Activated T-helper 17 cell treated with anti-CD3 and anti-CD28 coated beads, Interleukin-2, amount 50 U/mL, for 72 hours (primary cell): ENCODE measurements at regions not wholly inside any gene's neighbourhood (a gene's known extent, or its start where the extent isn't known, plus 50 kb on each side); places are given as distances from the start of the nearest gene placed in this dataset.
"Not testable (repeated sequence)": the region's sequence is repeated elsewhere in the genome, so short reads cannot be mapped to it uniquely, and the experiment has no call there.

Experiments
- ATAC-seq: fragments of 150-1000 bp; cut with Tn5 transposase; replicated peaks from 2 replicates; pipeline ENCODE4 v1.10.0; 2021; ENCODE audit warnings: mild to moderate bottlenecking, moderate library complexity
- H3K27ac Mint-ChIP-seq: one replicate; pipeline ENCODE4 v1.8.0; 2022; ENCODE audit warnings: mixed read lengths
- H3K27me3 Mint-ChIP-seq: one replicate; pipeline ENCODE4 v1.8.0; 2022; ENCODE audit warnings: mixed read lengths
- H3K36me3 Mint-ChIP-seq: one replicate; pipeline ENCODE4 v1.8.0; 2022; ENCODE audit warnings: low read depth, mild to moderate bottlenecking, mixed read lengths
- H3K4me1 Mint-ChIP-seq: one replicate; pipeline ENCODE4 v1.8.0; 2022; ENCODE audit warnings: mixed read lengths
- H3K4me3 Mint-ChIP-seq: one replicate; pipeline ENCODE4 v1.8.0; 2022; ENCODE audit warnings: mild to moderate bottlenecking, mixed read lengths
- H3K9me3 Mint-ChIP-seq: one replicate; pipeline ENCODE4 v1.8.0; 2022; ENCODE audit warnings: mixed read lengths

- no peak overlapping the region for H3K4me3 Mint-ChIP-seq
- H3K27ac Mint-ChIP-seq: no peak overlapping the region
- no peaks in the 10 kb centered on the region for H3K36me3 Mint-ChIP-seq
- ATAC-seq: no peak
- no peaks in the 10 kb centered on the region for H3K9me3 Mint-ChIP-seq
- H3K27me3 Mint-ChIP-seq: no peaks in the 10 kb centered on the region
- no peaks in the 10 kb centered on the region for H3K4me1 Mint-ChIP-seq
Observed at GRCh38 chr5:107043665-107044064, 627.1 kb downstream of the EFNA5 start.

DNA sequence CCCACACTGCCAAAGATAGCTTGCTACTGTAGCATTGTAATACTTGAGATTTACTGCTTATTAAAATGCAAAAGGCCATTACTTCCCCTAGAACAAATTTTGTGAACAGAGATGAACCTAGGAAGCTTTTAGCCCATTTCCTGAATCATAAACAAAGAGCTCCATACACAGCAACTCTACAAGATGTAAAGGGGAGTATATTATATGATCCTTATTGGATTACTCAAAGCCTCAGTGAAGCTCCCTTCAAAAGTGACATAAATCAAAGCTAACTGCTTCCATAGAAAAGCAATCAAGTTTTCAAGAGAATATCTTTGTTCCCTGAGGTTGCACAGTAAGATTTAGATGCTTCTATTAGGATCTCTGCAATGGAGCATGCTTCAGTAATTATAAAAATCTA is 629.8 kb downstream of the EFNA5 start:
- H3K4me1 Mint-ChIP-seq: no peaks in the 10 kb centered on the region

DNA sequence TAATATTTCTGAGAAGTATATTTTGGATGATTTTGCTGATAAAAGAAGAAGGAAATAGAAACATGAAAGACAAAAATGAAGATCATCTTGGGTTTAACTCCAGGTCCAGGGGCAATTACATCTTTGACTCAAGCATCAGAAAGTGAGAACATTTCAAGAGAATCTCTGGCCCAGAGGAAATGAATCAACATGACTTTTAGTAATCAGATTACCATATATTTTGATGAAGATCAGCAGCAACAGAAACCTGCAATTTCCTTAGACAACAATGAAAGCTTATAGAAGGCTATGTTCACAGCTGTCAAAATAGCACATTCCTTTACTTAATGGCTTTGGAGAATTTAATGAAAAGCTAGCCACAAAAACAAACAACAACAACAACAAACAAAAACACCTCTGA is 638.1 kb downstream of the EFNA5 start:
- H3K27me3 Mint-ChIP-seq: no peaks in the 10 kb centered on the region
- ATAC-seq: no peak
- H3K4me1 Mint-ChIP-seq: no peaks in the 10 kb centered on the region
- H3K9me3 Mint-ChIP-seq: no peaks in the 10 kb centered on the region
- H3K36me3 Mint-ChIP-seq: no peaks in the 10 kb centered on the region
- no peak overlapping the region for H3K4me3 Mint-ChIP-seq
- no peak overlapping the region for H3K27ac Mint-ChIP-seq

More for the DNA sequence above, 629.8 kb downstream of the EFNA5 start:
- Mint-ChIP-seq H3K27me3 (no peaks in the 10 kb centered on the region), H3K36me3 (no peaks in the 10 kb centered on the region), H3K27ac (no peak overlapping the region), H3K9me3 (no peaks in the 10 kb centered on the region), H3K4me3 (no peak overlapping the region)
- ATAC-seq: no peak

GRCh38 chr5:107028938-107029337 is 641.8 kb downstream of the EFNA5 start:
- no peak overlapping the region for H3K27ac Mint-ChIP-seq
- H3K9me3 Mint-ChIP-seq: no peaks in the 10 kb centered on the region
- no peak overlapping the region for H3K4me3 Mint-ChIP-seq
- H3K27me3 Mint-ChIP-seq: no peaks in the 10 kb centered on the region
- ATAC-seq: no peak
- H3K36me3 Mint-ChIP-seq: no peaks in the 10 kb centered on the region
- no peaks in the 10 kb centered on the region for H3K4me1 Mint-ChIP-seq

DNA sequence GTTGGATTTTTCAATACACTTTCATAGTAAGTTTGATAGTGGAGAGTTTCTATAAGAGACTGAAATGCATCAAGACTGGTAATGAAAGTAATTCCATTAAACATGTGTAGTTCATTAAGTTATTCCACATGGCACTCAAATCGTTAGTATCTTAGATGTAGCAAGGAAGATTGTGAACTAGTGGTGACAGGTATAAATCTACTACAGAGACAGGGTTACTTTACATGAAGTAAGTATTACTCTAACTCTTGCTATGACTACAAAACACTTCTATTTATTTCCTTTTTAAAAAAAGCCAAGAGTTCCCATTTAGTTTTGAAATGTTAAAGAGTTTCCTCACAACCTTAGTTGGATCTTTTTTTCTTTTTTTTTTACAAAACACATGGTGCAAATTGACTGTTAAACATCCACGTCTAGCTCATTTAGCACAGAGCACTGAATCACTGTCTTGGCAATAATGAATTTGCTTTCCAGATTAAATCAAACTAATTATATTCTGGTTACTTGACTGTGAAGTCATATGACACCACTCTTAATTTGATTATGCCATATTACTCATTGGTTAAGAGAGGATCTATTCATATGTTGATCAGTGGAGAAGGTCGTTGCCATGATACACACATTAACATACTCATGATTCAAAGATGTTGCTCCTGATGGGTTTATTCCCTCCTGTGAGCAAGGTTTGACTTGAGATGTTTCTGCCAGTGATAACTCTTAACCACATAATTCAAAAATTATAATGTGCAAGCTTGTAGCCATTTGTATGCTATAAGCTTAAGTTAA is 644.8 kb downstream of the EFNA5 start:
- Mint-ChIP-seq H3K27ac (no peak overlapping the region), H3K4me3 (no peak overlapping the region), H3K36me3 (no peaks in the 10 kb centered on the region), H3K4me1 (no peaks in the 10 kb centered on the region), H3K9me3 (no peaks in the 10 kb centered on the region), H3K27me3 (no peaks in the 10 kb centered on the region)
- ATAC-seq: no peak

- Mint-ChIP-seq H3K27ac (no peak overlapping the region), H3K9me3 (no peaks in the 10 kb centered on the region), H3K36me3 (no peaks in the 10 kb centered on the region), H3K4me1 (no peaks in the 10 kb centered on the region), H3K4me3 (no peak overlapping the region), H3K27me3 (no peaks in the 10 kb centered on the region)
- no peak for ATAC-seq
Observed at GRCh38 chr5:107023732-107024131, 647.0 kb downstream of the EFNA5 start.

DNA sequence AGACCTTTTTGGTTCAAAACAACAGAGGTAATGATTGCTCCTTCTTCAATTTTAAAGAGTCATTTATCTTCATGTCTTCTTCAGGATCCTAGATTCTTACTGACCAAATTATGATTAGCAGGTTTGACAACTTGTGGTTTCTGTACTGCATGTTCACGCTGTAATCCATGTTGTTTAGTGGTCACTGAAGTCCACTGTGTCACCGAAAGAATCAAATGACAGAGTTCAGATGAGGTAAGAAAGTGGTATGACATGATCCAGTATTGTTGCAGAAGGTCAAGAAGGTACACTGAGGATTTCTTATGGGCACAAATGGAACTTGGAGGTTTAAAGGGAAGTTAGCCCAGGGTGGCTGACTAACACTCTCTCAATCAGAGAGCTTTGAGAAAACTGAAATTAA is 649.2 kb downstream of the EFNA5 start:
- Mint-ChIP-seq H3K4me3 (no peak overlapping the region), H3K4me1 (no peaks in the 10 kb centered on the region), H3K36me3 (no peaks in the 10 kb centered on the region), H3K27ac (no peak overlapping the region), H3K27me3 (no peaks in the 10 kb centered on the region), H3K9me3 (no peaks in the 10 kb centered on the region)
- ATAC-seq: no peak

- H3K9me3 Mint-ChIP-seq: no peaks in the 10 kb centered on the region
- no peak for ATAC-seq
- no peak overlapping the region for H3K4me3 Mint-ChIP-seq
Observed at GRCh38 chr5:107020626-107021025, 650.1 kb downstream of the EFNA5 start.

DNA sequence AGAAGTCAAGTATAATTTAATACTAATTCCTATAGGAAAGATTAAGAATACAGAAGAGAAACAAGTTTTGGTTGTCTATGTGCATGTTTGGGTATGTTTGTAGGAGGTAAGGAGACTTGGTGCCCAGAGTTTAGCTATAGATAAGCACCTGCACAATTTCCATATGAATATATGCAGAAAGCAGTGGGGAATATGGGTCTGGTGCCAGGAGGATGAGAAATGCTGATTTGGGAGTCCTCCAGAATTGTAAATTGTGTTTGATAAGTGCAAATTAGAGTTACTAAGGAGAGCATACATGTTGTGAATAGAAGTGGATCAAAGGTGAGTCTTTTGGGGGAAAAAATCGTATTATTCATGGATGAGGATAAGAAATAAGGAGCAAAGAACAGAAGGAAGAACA is 653.1 kb downstream of the EFNA5 start:
- Mint-ChIP-seq H3K27me3 (no peaks in the 10 kb centered on the region), H3K27ac (no peak overlapping the region), H3K4me3 (no peak overlapping the region), H3K9me3 (no peaks in the 10 kb centered on the region), H3K4me1 (no peaks in the 10 kb centered on the region), H3K36me3 (no peaks in the 10 kb centered on the region)
- ATAC-seq: no peak

More at GRCh38 chr5:107020626-107021025, 650.1 kb downstream of the EFNA5 start:
- Mint-ChIP-seq H3K27me3 (no peaks in the 10 kb centered on the region), H3K36me3 (no peaks in the 10 kb centered on the region), H3K27ac (no peak overlapping the region), H3K4me1 (no peaks in the 10 kb centered on the region)

GRCh38 chr5:107012371-107012770 is 658.4 kb downstream of the EFNA5 start:
- Mint-ChIP-seq H3K27ac (no peak overlapping the region), H3K36me3 (no peaks in the 10 kb centered on the region), H3K27me3 (no peaks in the 10 kb centered on the region), H3K4me3 (no peak overlapping the region), H3K4me1 (no peaks in the 10 kb centered on the region), H3K9me3 (peaks cover 8% of the 10 kb centered on the region)
- ATAC-seq: no peak

DNA sequence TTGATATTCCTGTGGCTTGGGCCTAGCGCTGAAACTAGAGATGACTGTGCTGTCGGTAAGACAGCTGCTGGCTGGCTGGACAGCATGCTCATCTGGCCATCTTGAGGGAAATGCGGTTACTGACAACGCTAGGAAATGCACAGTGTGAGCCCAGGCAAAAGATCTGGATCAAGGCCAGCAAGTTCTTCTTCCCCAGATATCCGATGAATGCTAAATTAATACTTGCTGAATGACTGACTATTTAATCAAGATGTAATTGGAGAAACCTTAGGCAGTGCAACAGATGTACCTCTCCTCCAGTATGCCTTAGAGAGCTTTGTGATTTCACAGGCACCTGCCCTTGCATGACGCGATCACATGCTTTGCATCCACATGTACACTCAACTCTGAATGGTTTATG is 659.1 kb downstream of the EFNA5 start:
- Mint-ChIP-seq H3K9me3 (peaks cover 8% of the 10 kb centered on the region), H3K27ac (no peak overlapping the region), H3K27me3 (no peaks in the 10 kb centered on the region), H3K4me1 (no peaks in the 10 kb centered on the region), H3K36me3 (no peaks in the 10 kb centered on the region), H3K4me3 (no peak overlapping the region)
- no peak for ATAC-seq

- Mint-ChIP-seq H3K36me3 (no peaks in the 10 kb centered on the region), H3K4me3 (no peak overlapping the region)
Observed at GRCh38 chr5:107010060-107010459, 660.7 kb downstream of the EFNA5 start.

DNA sequence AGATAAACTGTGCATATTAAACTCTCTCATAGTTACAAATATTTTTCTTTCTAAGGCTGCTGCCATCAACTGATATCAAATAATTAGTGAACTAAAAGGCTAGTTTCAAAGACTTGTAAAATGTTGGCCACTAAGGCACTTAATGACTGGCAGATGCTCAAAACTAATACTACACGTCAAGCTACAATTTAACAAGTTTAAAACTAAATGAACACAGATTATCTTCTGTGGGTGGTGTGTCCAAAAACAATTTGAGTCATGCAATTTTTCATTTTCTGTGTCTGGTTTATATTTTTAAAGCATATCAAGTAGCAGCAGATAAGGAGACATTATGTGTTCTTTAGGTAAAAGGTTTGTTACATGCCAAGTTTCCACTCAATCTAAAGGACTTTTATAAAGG is 665.1 kb downstream of the EFNA5 start:
- H3K27me3 Mint-ChIP-seq: no peaks in the 10 kb centered on the region
- no peaks in the 10 kb centered on the region for H3K36me3 Mint-ChIP-seq
- ATAC-seq: no peak
- H3K4me3 Mint-ChIP-seq: no peak overlapping the region
- no peaks in the 10 kb centered on the region for H3K4me1 Mint-ChIP-seq
- peaks cover 3% of the 10 kb centered on the region for H3K9me3 Mint-ChIP-seq
- no peak overlapping the region for H3K27ac Mint-ChIP-seq

More at GRCh38 chr5:107010060-107010459, 660.7 kb downstream of the EFNA5 start:
- Mint-ChIP-seq H3K27me3 (no peaks in the 10 kb centered on the region), H3K4me1 (no peaks in the 10 kb centered on the region), H3K9me3 (peaks cover 8% of the 10 kb centered on the region), H3K27ac (no peak overlapping the region)
- ATAC-seq: no peak

DNA sequence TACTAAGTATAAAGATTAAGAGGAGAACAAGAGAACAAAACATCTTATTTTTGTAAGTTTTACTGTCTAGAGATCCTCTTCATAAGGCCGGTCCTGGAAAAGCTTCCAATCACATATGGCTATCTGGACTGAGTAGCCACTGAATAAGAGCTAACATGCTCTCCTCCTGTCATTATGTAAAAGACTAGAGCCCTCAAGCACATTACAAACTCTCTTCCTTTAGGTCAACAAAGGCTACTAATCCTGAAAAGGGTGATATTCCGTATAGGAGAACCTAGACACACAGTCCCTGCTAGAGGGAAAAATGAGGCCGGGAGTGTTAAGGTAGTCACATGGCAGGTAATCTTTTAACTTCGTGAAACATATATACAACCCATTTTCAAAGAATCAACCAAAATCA is 665.6 kb downstream of the EFNA5 start:
- Mint-ChIP-seq H3K4me3 (no peak overlapping the region), H3K9me3 (no peaks in the 10 kb centered on the region), H3K27me3 (no peaks in the 10 kb centered on the region), H3K36me3 (no peaks in the 10 kb centered on the region), H3K27ac (no peak overlapping the region), H3K4me1 (no peaks in the 10 kb centered on the region)
- no peak for ATAC-seq

- no peak overlapping the region for H3K27ac Mint-ChIP-seq
- no peak for ATAC-seq
- no peak overlapping the region for H3K4me3 Mint-ChIP-seq
Observed at GRCh38 chr5:107002115-107002514, 668.6 kb downstream of the EFNA5 start.

DNA sequence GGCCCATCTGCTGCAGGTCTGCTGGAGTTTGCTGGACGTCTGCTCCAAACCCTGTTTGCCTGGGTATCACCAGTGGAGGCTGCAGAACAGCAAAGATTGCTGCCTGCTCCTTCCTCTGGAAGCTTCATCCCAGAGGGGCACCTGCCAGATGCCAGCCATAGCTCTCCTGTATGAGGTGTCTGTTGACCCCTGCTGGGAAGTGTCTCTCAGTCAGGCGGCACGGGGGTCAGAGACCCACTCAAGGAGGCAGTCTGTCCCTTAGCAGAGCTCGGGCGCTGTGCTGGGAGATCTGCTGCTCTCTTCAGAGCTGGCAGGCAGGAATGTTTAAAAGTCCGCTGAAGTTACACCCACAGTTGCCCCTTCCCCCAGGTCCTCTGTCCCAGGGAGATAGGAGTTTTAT is 671.2 kb downstream of the EFNA5 start:
- H3K9me3 Mint-ChIP-seq, ATAC-seq, H3K4me3 Mint-ChIP-seq, H3K27ac Mint-ChIP-seq, H3K4me1 Mint-ChIP-seq, H3K27me3 Mint-ChIP-seq, H3K36me3 Mint-ChIP-seq: not testable (repeated sequence)

More at GRCh38 chr5:107002115-107002514, 668.6 kb downstream of the EFNA5 start:
- Mint-ChIP-seq H3K4me1 (no peaks in the 10 kb centered on the region), H3K9me3 (peaks cover 4% of the 10 kb centered on the region), H3K27me3 (no peaks in the 10 kb centered on the region), H3K36me3 (no peaks in the 10 kb centered on the region)
